ENCODE measurements at regions not wholly inside any gene's neighbourhood (a gene's known extent, or its start where the extent isn't known, plus 50 kb on each side); places are given as distances from the start of the nearest gene placed in this dataset.

- TF ChIP-seq ZNF274 (IDR thresholded peaks at IDR 0.05; ENCODE audit: low read depth, low read length): no peak
- no peak for TF ChIP-seq YY1 (IDR thresholded peaks at IDR 0.05; ENCODE audit: insufficient read depth, insufficient read length)
- no peak for TF ChIP-seq SUZ12 (IDR thresholded peaks at IDR 0.05; ENCODE audit: extremely low read depth, insufficient read depth, insufficient read length)
Measured at GRCh38 chr15:85955501-85956391, 123.9 kb upstream of the AGBL1 start.
